ENCODE measurements at regions not wholly inside any gene's neighbourhood (a gene's known extent, or its start where the extent isn't known, plus 50 kb on each side); places are given as distances from the start of the nearest gene placed in this dataset.
"Not testable (repeated sequence)": the region's sequence is repeated elsewhere in the genome, so short reads cannot be mapped to it uniquely, and the experiment has no call there.

DNA sequence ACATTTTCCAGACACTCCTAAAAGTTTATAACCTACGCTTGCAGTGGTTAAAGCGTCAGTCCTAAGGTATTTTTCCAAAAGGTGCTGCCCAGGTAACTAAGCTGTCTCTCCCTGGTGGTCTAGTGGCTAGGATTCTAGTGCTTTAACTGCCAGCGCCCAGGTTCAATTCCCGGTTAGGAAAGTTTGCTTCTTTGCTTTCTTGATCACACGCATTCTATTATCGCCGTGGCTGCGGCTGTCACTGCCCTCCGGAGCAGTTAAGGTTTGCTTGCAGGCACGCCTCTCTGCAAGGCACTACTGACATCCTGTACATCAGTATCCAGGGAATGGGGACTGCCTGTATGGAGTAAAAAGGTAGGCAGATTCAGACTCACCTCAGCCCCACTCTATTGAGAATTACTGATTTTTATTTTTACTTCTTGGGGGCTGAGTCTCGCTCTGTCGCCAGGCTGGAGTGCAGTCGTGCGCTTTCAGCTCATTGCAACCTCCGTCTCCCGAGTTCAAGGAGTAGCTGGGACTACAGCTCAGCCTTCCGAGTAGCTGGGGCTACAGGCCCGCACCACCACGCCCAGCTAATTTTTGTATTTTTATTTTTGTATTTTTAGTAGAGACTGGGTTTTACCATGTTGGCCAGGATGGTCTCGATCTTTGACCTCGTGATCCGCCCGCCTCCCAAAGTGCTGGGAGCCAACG is 53.2 kb upstream of the CFAP126 start:
- intact Hi-C loops (cut with DNase I), result no loop called here

DNA sequence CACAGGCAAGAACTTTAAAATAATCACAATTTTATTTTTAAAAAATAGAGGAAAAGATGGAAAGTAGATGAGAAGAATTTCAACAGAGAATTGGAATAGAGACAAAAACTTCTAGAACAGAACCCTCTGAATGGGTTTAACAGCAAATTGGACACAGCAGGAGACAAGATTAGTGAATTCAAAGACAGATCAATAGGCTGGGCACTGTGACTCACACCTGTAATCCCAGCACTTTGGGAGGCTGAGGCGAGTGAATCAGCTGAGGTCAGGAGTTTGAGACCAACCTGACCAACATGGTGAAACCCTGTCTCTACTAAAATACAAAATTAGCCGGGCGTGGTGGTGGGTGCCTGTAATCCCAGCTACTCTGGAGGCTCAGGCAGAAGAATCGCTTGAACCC is 49.9 kb upstream of the CFAP126 start:
- 80 to 94% methylated on average over 4 of the region's 4 CpGs for WGBS, 2 donors
- DNase-seq; intact Hi-C loops (cut with DNase I): not testable (repeated sequence)

More for the DNA sequence above, 53.2 kb upstream of the CFAP126 start:
- H3K27ac ChIP-seq, result no peak overlapping the region
- H3K36me3 ChIP-seq, result no peaks in the 10 kb centered on the region
- no peaks in the 10 kb centered on the region for H3K9me3 ChIP-seq
- WGBS, 2 donors, result 80 to 83% methylated on average over 24 of the region's 24 CpGs
- no peaks in the 10 kb centered on the region for H3K27me3 ChIP-seq
- H3K4me3 ChIP-seq (replicated peaks in 1 of 3), result no peak overlapping the region
- no peak for TF ChIP-seq POLR2A (IDR thresholded peaks at IDR 0.05)
- TF ChIP-seq, protein P1, sequence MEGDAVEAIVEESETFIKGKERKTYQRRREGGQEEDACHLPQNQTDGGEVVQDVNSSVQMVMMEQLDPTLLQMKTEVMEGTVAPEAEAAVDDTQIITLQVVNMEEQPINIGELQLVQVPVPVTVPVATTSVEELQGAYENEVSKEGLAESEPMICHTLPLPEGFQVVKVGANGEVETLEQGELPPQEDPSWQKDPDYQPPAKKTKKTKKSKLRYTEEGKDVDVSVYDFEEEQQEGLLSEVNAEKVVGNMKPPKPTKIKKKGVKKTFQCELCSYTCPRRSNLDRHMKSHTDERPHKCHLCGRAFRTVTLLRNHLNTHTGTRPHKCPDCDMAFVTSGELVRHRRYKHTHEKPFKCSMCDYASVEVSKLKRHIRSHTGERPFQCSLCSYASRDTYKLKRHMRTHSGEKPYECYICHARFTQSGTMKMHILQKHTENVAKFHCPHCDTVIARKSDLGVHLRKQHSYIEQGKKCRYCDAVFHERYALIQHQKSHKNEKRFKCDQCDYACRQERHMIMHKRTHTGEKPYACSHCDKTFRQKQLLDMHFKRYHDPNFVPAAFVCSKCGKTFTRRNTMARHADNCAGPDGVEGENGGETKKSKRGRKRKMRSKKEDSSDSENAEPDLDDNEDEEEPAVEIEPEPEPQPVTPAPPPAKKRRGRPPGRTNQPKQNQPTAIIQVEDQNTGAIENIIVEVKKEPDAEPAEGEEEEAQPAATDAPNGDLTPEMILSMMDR (IDR thresholded peaks at IDR 0.05), result no peak
- no peak for DNase-seq
- no peaks in the 10 kb centered on the region for H3K4me1 ChIP-seq

More for the DNA sequence above, 49.9 kb upstream of the CFAP126 start:
- H3K4me1 ChIP-seq; H3K4me3 ChIP-seq (replicated peaks in 1 of 3); H3K27me3 ChIP-seq; H3K27ac ChIP-seq; H3K36me3 ChIP-seq; H3K9me3 ChIP-seq: not testable (repeated sequence)

Data from thyroid gland (tissue), 4 donors.